Transverse colon (tissue), 4 donors: ENCODE measurements at regions not wholly inside any gene's neighbourhood (a gene's known extent, or its start where the extent isn't known, plus 50 kb on each side); places are given as distances from the start of the nearest gene placed in this dataset.
"Not testable (repeated sequence)": the region's sequence is repeated elsewhere in the genome, so short reads cannot be mapped to it uniquely, and the experiment has no call there.

ENCODE experiments used
- DNase-seq: peaks from one replicate; pipeline ENCODE4 v3.0.0-alpha.2; 2019
- H3K27ac ChIP-seq, 4 donors: fragments of 200-600 bp; sonication (generic); 2 replicates each; pipeline ENCODE4 v1.5.1; 2016 to 2018; ENCODE audit warnings: inconsistent platforms in 4 of 4
- H3K27me3 ChIP-seq: fragments of 200-600 bp; sonication (generic); 2 replicates; pipeline ENCODE4 v1.5.1; 2017; ENCODE audit warnings: inconsistent platforms
- H3K36me3 ChIP-seq, 4 donors: fragments of 200-600 bp; sonication (generic); 2 replicates each; pipeline ENCODE4 v1.5.1; 2017 to 2019; ENCODE audit warnings: inconsistent platforms in 4 of 4
- H3K4me1 ChIP-seq, 4 donors: fragments of 200-600 bp; sonication (generic); 2 replicates each; pipeline ENCODE4 v1.5.1; 2017 to 2020; ENCODE audit warnings: inconsistent platforms in 4 of 4
- H3K4me3 ChIP-seq, 4 donors: fragments of 200-600 bp; sonication (generic); 1 replicate in 1 of 4; 2 replicates in 3 of 4; pipeline versions ENCODE4 v1.5.1 to v1.6.1; 2017 to 2019; ENCODE audit warnings: inconsistent platforms in 4 of 4
- H3K9me3 ChIP-seq, 2 donors: fragments of 200-600 bp; sonication (generic); 2 replicates each; pipeline ENCODE4 v1.5.1; 2017 to 2019; ENCODE audit warnings: inconsistent platforms in 2 of 2
- CTCF ChIP-seq, 5 experiments: fragments of 200-600 bp in 3 of 5; fragments of 450-650 bp in 2 of 5; sonication (generic) in 3 of 5; IDR thresholded peaks; 1 replicate in 2 of 5; 2 replicates in 3 of 5; pipeline ENCODE4 v1.5.1; 2016 to 2017; ENCODE audit warnings: antibody characterized with exemption in 5 of 5, inconsistent platforms in 3 of 5, mild to moderate bottlenecking in 2 of 5, moderate library complexity in 1 of 5
- EP300 ChIP-seq: sonication (generic); formaldehyde crosslinking; IDR thresholded peaks from one replicate; pipeline ENCODE4 v1.6.1; 2017; ENCODE audit warnings: antibody characterized with exemption, low read depth
- POLR2A ChIP-seq: fragments of 450-650 bp; IDR thresholded peaks from one replicate; pipeline ENCODE4 v1.6.1; 2016; ENCODE audit warnings: antibody characterized with exemption, mild to moderate bottlenecking, moderate library complexity
- POLR2AphosphoS5 ChIP-seq, 3 donors: sonication (generic); formaldehyde crosslinking; IDR thresholded peaks; one replicate each; pipeline ENCODE4 v1.6.1; 2016; ENCODE audit warnings: antibody characterized with exemption in 3 of 3
- WGBS, 2 donors: methylation state at CpG; one replicate each; pipeline ENCODE4 v1.1.5; 2018; ENCODE audit warnings: low coverage in 1 of 2; 5-methylcytosine and 5-hydroxymethylcytosine counted together
- in situ Hi-C, 4 donors: fragments of 200-750 bp; cut with MboI; loops; one replicate each; pipeline versions ENCODE4 v1.15.0 to v1.15.1; 2017; ENCODE audit warnings: low sequenced_read_pairs in 3 of 4, low pct_ligation_motif_present in 1 of 4, low pct_unique_long_range_greater_than_20kb in 1 of 4
- intact Hi-C: fragments of 100-400 bp; cut with DNase I; formaldehyde crosslinking; loops from one replicate; pipeline ENCODE4 v1.15.1; 2023; ENCODE audit warnings: low total_unique reads

DNA sequence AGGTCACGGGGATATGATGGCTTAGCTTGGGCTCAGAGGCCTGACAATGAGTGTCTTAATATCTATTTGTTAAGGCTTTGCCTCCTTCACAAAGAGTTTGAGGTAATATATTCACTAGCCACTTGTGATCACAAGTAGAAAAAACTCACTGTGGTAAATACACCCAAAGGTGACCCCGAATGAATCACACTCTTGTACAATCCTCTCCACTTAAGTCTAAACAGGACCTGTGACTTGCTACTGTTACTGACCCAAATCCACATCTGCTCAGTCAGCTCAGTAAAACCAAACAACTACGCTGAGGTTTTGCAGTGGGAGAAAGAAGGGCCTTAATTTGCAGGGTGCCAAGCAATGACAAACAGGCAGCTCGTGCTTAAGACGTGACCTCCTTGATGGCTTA is 223.8 kb upstream of the MAGEC2 start:
- intact Hi-C loops (no loop called here), in situ Hi-C loops (no loop called here)
- Histone ChIP-seq H3K27me3 (no peaks in the 10 kb centered on the region), H3K36me3 (no peaks in the 10 kb centered on the region), H3K27ac (no peak overlapping the region), H3K9me3 (no peaks in the 10 kb centered on the region), H3K4me3 (no peak overlapping the region), H3K4me1 (no peaks in the 10 kb centered on the region)
- WGBS, 2 donors, result 84% methylated on average over 5 of the region's 5 CpGs; no CpG with 5 or more reads in 1 of the 2 donors
- DNase-seq, result no peak
- TF ChIP-seq CTCF (IDR thresholded peaks at IDR 0.05) (no peak), EP300 (no peak), POLR2A (no peak)

DNA sequence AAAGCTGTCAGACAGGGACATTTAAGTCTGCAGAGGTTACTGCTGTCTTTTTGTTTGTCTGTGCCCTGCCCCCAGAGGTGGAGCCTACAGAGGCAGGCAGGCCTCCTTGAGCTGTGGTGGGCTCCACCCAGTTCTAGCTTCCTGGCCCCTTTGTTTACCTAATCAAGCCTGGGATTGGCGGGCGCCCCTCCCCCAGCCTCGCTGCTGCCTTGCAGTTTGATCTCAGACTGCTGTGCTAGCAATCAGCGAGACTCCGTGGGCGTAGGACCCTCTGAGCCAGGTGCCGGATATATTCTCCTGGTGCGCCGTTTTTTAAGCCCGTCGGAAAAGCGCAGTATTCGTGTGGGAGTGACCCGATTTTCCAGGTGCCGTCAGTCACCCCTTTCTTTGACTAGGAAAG is 185.9 kb upstream of the MAGEC2 start:
- DNase-seq, H3K9me3 ChIP-seq, H3K4me3 ChIP-seq, H3K27me3 ChIP-seq, intact Hi-C loops, in situ Hi-C loops, H3K4me1 ChIP-seq, H3K36me3 ChIP-seq, H3K27ac ChIP-seq: not testable (repeated sequence)
- WGBS, 2 donors, result 90% methylated on average over 13 of the region's 15 CpGs; no CpG with 5 or more reads in 1 of the 2 donors

DNA sequence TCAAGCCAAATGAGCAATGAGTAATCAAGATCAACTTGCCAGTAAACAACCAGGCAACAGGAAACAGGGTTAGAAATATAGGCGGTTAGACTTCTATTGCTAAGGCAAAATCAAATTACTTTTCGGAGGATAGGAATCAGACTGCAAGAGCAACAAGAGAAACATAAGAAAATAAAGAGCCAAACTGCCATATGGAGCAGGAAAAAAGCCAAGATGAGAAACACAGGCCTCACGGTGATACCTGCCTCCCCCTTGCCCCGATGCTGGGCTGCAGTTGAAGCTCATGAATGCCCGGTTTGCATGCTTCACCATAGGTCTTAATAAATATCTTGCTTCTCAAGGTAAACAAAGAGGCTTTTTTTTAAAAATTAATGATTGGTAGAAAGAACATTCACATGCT is 158.4 kb upstream of the MAGEC2 start:
- no peaks in the 10 kb centered on the region for H3K4me1 ChIP-seq
- no peaks in the 10 kb centered on the region for H3K9me3 ChIP-seq
- intact Hi-C loops, result no loop called here
- no peaks in the 10 kb centered on the region for H3K27me3 ChIP-seq
- TF ChIP-seq CTCF (IDR thresholded peaks at IDR 0.05) (no peak), EP300 (no peak), POLR2A (no peak), POLR2AphosphoS5 (IDR thresholded peaks at IDR 0.05) (no peak)
- H3K27ac ChIP-seq, result no peak overlapping the region
- no peaks in the 10 kb centered on the region for H3K36me3 ChIP-seq
- no peak overlapping the region for H3K4me3 ChIP-seq
- DNase-seq, result no peak
- in situ Hi-C loops, result no loop called here
- WGBS, 2 donors, result 70 to 74% methylated on average over 2 to 5 of the region's 5 CpGs

DNA sequence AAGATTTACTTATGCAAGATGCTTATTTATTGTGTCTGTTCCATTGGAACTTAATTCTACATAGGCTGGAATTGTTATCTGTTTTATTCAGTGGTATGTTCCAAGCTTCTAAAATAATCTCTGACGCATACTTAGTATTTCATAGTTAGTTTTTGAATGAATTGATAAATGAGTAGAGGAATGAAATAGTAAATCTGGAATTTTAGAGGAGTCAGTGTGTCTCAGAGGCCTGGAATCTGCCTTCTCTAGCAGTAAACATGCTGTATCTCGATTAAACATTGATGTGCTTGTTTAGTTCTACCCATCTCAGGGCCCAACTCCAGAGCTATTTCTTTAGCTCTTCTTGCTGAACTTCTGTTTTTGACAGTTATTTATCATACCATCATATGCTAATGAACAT is 154.2 kb upstream of the MAGEC2 start:
- no peaks in the 10 kb centered on the region for H3K27me3 ChIP-seq
- in situ Hi-C loops, result no loop called here
- no peaks in the 10 kb centered on the region for H3K9me3 ChIP-seq
- no peak for DNase-seq
- TF ChIP-seq EP300, result no peak
- TF ChIP-seq POLR2AphosphoS5 (IDR thresholded peaks at IDR 0.05), result no peak
- no peak for TF ChIP-seq CTCF (IDR thresholded peaks at IDR 0.05)
- no peak for TF ChIP-seq POLR2A
- intact Hi-C loops, result no loop called here
- whole genome bisulfite sequencing, 2 donors, result 62 to 80% methylated on average over 1 to 2 of the region's 2 CpGs
- H3K4me1 ChIP-seq, result no peaks in the 10 kb centered on the region
- no peaks in the 10 kb centered on the region for H3K36me3 ChIP-seq
- no peak overlapping the region for H3K27ac ChIP-seq
- no peak overlapping the region for H3K4me3 ChIP-seq

DNA sequence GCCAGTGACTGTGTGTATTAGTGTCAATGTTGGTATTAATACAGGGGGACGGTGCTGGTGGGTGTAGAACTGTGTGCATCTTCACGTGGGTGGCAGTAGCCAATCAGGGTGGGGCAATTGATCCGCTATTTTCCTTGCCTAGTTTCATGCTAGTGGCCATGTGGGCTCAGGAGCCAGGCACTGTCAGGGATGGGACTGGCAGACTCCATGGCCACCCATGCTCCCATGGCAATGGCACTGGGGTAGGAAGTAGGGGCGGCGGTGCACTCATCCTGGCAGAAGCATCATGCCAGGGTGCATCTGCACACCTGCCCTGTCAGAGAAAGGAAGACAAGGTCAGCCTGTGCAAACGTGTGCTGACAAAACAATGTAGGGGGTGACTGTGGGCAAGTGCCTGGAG is 122.1 kb upstream of the MAGEC2 start:
- H3K36me3 ChIP-seq, result no peaks in the 10 kb centered on the region
- no peak overlapping the region for H3K27ac ChIP-seq
- TF ChIP-seq POLR2A, result no peak
- no peak for TF ChIP-seq CTCF (IDR thresholded peaks at IDR 0.05)
- no peak for TF ChIP-seq EP300
- TF ChIP-seq POLR2AphosphoS5 (IDR thresholded peaks at IDR 0.05), result no peak
- H3K4me1 ChIP-seq, result no peaks in the 10 kb centered on the region
- in situ Hi-C loops, result no loop called here
- H3K9me3 ChIP-seq, result no peaks in the 10 kb centered on the region
- no peak for DNase-seq
- H3K4me3 ChIP-seq, result no peak overlapping the region
- no peaks in the 10 kb centered on the region for H3K27me3 ChIP-seq
- WGBS, 2 donors, result 73% methylated on average over 6 of the region's 6 CpGs; no CpG with 5 or more reads in 1 of the 2 donors
- intact Hi-C loops, result no loop called here
